WTC11 (cell line): ENCODE measurements at regions not wholly inside any gene's neighbourhood (a gene's known extent, or its start where the extent isn't known, plus 50 kb on each side); places are given as distances from the start of the nearest gene placed in this dataset.

Experiments
- ATAC-seq: fragments of 200-7000 bp; cut with Tn5 transposase; 2 replicates; pipeline ENCODE4 v1.10.0; 2021; ENCODE audit warnings: mild to moderate bottlenecking, moderate library complexity
- CTCF ChIA-PET: fragments of 300-600 bp; sonication (Branson Sonifier 250); formaldehyde crosslinking; loops from one replicate; lab custom pipeline; 2021; ENCODE audit warnings: antibody characterized with exemption; lab: Charles Lee
- POLR2A ChIA-PET: fragments of 350-600 bp; sonication (Branson Sonifier 250); formaldehyde crosslinking; loops from one replicate; lab custom pipeline; 2021; ENCODE audit warnings: antibody characterized with exemption; lab: Charles Lee
- DNase-seq: peaks from one replicate; pipeline ENCODE4 v3.0.0; 2021; ENCODE audit warnings: low spot score
- H3K27ac Mint-ChIP-seq: 2 replicates; pipeline ENCODE4 v1.8.0; 2021; ENCODE audit warnings: mixed read lengths
- H3K27me3 Mint-ChIP-seq: 2 replicates; pipeline ENCODE4 v1.8.0; 2021; ENCODE audit warnings: low read depth, mild to moderate bottlenecking, moderate library complexity, mixed read lengths
- H3K36me3 Mint-ChIP-seq: 2 replicates; pipeline ENCODE4 v1.8.0; 2021; ENCODE audit warnings: mixed read lengths
- H3K4me1 Mint-ChIP-seq: 2 replicates; pipeline ENCODE4 v1.8.0; 2022; ENCODE audit warnings: mixed read lengths
- H3K4me3 Mint-ChIP-seq: 2 replicates; pipeline ENCODE4 v1.8.0; 2021; ENCODE audit warnings: mild to moderate bottlenecking, moderate library complexity, mixed read lengths
- H3K9me3 Mint-ChIP-seq: 2 replicates; pipeline ENCODE4 v1.8.0; 2021; ENCODE audit warnings: mixed read lengths
- AFF4 ChIP-seq: sonication (generic); formaldehyde crosslinking; IDR thresholded peaks from 2 replicates; pipeline ENCODE4 v1.8.1; 2023; ENCODE audit warnings: mild to moderate bottlenecking, missing genetic modification reagents, borderline replicate concordance
- ATF2 ChIP-seq: sonication (generic); formaldehyde crosslinking; IDR thresholded peaks from 2 replicates; pipeline ENCODE4 v1.8.1; 2022; ENCODE audit warnings: low read depth, missing genetic modification reagents, borderline replicate concordance
- E2F1 ChIP-seq: sonication (generic); formaldehyde crosslinking; IDR thresholded peaks from 2 replicates; pipeline ENCODE4 v1.8.0; 2022; ENCODE audit warnings: mild to moderate bottlenecking, missing genetic modification reagents
- E2F5 ChIP-seq: sonication (generic); formaldehyde crosslinking; IDR thresholded peaks from 2 replicates; pipeline ENCODE4 v1.8.1; 2022; ENCODE audit warnings: mild to moderate bottlenecking, moderate library complexity, missing genetic modification reagents
- FOXP4 ChIP-seq: sonication (generic); formaldehyde crosslinking; IDR thresholded peaks from 2 replicates; pipeline ENCODE4 v1.8.0; 2022; ENCODE audit warnings: mild to moderate bottlenecking, missing genetic modification reagents
- HMGA2 ChIP-seq: fragments of 250-450 bp; sonication (Bioruptor Pico); IDR thresholded peaks from 2 replicates; pipeline ENCODE4 v1.4.0; 2021; ENCODE audit warnings: mild to moderate bottlenecking, moderate library complexity
- MXD4 ChIP-seq: fragments of 250-450 bp; sonication (Bioruptor Pico); IDR thresholded peaks from 2 replicates; pipeline ENCODE4 v1.8.0; 2021; ENCODE audit warnings: mild to moderate bottlenecking, moderate library complexity, borderline replicate concordance
- RELA ChIP-seq: sonication (generic); formaldehyde crosslinking; IDR thresholded peaks from 2 replicates; pipeline ENCODE4 v1.8.1; 2022; ENCODE audit warnings: missing genetic modification reagents, mild to moderate bottlenecking, borderline replicate concordance
- SOX15 ChIP-seq: fragments of 250-450 bp; sonication (Bioruptor Pico); IDR thresholded peaks from 2 replicates; pipeline ENCODE4 v1.9.0; 2021; ENCODE audit warnings: mild to moderate bottlenecking
- USF2 ChIP-seq: sonication (generic); formaldehyde crosslinking; IDR thresholded peaks from 2 replicates; pipeline ENCODE4 v1.8.1; 2023; ENCODE audit warnings: mild to moderate bottlenecking, missing genetic modification reagents, moderate library complexity
- ZBTB21 ChIP-seq: sonication (generic); formaldehyde crosslinking; IDR thresholded peaks from 2 replicates; pipeline ENCODE4 v1.8.1; 2023; ENCODE audit warnings: mild to moderate bottlenecking, missing genetic modification reagents, borderline replicate concordance
- ZMAT4 ChIP-seq: fragments of 250-450 bp; sonication (Bioruptor Pico); IDR thresholded peaks from 2 replicates; pipeline ENCODE4 v1.9.0; 2021; ENCODE audit warnings: mild to moderate bottlenecking
- ZNF263 ChIP-seq: sonication (generic); formaldehyde crosslinking; IDR thresholded peaks from 2 replicates; pipeline ENCODE4 v1.8.1; 2022; ENCODE audit warnings: low read depth, mild to moderate bottlenecking, moderate library complexity, missing genetic modification reagents
- ZNF416 ChIP-seq: fragments of 250-450 bp; sonication (Bioruptor Pico); IDR thresholded peaks from 2 replicates; pipeline ENCODE4 v1.9.0; 2021; ENCODE audit warnings: mild to moderate bottlenecking, inconsistent platforms
- ZNF532 ChIP-seq: fragments of 250-450 bp; sonication (Bioruptor Pico); IDR thresholded peaks from 2 replicates; pipeline ENCODE4 v1.9.0; 2021; ENCODE audit warnings: mild to moderate bottlenecking, borderline replicate concordance

DNA sequence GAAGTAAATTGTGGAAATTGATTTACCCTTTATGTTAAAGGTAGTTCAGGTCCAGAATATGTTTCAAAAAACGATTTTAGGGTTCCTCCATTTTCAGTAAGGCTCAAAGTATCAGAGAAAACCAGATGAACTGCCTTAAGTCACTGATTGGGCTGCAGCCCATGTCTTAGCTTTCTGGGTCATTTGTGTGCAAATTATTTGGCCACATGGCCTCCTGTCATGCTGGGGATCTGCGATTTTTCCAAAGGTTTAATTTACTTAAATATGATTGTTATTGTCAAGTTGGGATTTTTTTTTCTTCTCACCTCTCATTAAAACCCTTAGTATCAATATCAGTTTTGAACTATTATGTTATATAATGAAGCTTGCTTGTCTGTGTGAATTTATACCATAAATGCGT lies 135.9 kb upstream of the DPYD start (continued):
- no peak for TF ChIP-seq AFF4 (CRISPR knock-in tag)
- TF ChIP-seq USF2 (CRISPR knock-in tag) = no peak
- TF ChIP-seq ATF2 = no peak
- TF ChIP-seq SOX15 (CRISPR knock-in tag) = no peak
- no peak for TF ChIP-seq ZNF532 (CRISPR knock-in tag)
- no peak for TF ChIP-seq E2F5 (CRISPR knock-in tag)
- TF ChIP-seq RELA (CRISPR knock-in tag) = no peak
- no peak for TF ChIP-seq ZNF416 (CRISPR knock-in tag)

DNA sequence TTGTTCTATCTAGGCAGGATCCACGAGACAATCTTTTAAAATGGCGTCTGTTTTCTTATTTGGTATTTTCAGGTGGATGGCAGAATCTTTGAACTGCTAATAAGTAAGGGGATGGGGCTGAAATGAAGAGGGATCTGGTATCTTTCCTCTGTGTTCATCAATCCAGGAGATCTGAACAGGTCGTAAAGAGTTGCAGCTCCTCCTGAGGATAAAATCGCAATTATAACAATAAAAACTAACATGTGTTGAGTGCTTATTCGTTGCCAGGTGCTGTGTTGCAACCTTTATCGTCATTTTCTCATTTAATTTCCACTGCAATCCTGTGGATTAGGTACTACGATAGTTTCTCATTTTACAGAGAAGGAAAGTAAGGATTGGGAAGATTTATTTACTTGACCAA lies 134.6 kb upstream of the DPYD start:
- no peak for DNase-seq
- POLR2A ChIA-PET = no interaction called here
- CTCF ChIA-PET = no interaction called here

More for the DNA sequence above, 134.6 kb upstream of the DPYD start:
- ATAC-seq = no peak
- H3K9me3 Mint-ChIP-seq = no peaks in the 10 kb centered on the region
- TF ChIP-seq FOXP4 (CRISPR knock-in tag) (no peak), E2F1 (CRISPR knock-in tag) (no peak), ZBTB21 (CRISPR knock-in tag) (no peak), ZMAT4 (CRISPR knock-in tag) (no peak), ZNF263 (CRISPR knock-in tag) (no peak), HMGA2 (CRISPR knock-in tag) (no peak), MXD4 (no peak)
- TF ChIP-seq, all 79 proteins: peak for 0
- H3K27me3 Mint-ChIP-seq = peaks cover 41% of the 10 kb centered on the region
- H3K27ac Mint-ChIP-seq = no peak overlapping the region
- H3K4me3 Mint-ChIP-seq = no peak overlapping the region
- H3K4me1 Mint-ChIP-seq = peaks cover 21% of the 10 kb centered on the region
- H3K36me3 Mint-ChIP-seq = no peaks in the 10 kb centered on the region
